GM18520 (cell line): ENCODE measurements at regions not wholly inside any gene's neighbourhood (a gene's known extent, or its start where the extent isn't known, plus 50 kb on each side); places are given as distances from the start of the nearest gene placed in this dataset.
"Not testable (repeated sequence)": the region's sequence is repeated elsewhere in the genome, so short reads cannot be mapped to it uniquely, and the experiment has no call there.

ENCODE experiments used
- ATAC-seq: cut with Tn5 transposase; IDR thresholded peaks from one replicate; pipeline ENCODE4 v1.9.1; 2021; ENCODE audit not compliant: unreplicated experiment

DNA sequence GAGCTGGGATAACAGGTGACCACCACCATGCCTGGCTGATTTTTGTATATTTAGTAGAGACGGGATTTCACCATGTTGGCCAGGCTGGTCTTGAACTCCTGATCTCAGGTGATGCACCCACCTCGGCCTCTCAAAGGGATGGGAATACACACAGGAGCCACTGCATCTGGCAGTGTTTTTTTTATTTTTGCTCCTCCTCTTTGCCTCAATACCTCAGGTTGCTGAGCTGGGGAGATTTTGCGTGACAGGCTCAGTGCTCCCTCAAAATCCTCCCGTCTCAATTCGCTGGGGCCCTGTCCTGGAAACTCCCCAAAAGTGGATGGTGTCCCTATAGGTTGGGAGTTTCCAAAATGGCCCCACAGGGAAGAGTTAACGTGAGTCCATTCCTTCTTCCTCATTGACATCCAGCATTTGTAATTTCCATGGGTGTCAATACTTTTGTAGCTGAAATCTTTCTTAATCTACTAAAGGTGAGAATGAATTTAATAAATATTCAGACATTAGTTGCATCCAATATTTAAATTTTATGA lies 71.8 kb downstream of the GGTLC2 start:
- ATAC-seq, result no peak

GRCh38 chr22:22717664-22718063 lies 73.2 kb downstream of the GGTLC2 start:
- ATAC-seq, result no peak

GRCh38 chr22:22720201-22720723 lies 75.8 kb downstream of the GGTLC2 start:
- ATAC-seq, result peak; percentile 41

- peak; percentile 58 for ATAC-seq
These were observed 76.4 kb downstream of the GGTLC2 start for GRCh38 chr22:22720724-22721261.

DNA sequence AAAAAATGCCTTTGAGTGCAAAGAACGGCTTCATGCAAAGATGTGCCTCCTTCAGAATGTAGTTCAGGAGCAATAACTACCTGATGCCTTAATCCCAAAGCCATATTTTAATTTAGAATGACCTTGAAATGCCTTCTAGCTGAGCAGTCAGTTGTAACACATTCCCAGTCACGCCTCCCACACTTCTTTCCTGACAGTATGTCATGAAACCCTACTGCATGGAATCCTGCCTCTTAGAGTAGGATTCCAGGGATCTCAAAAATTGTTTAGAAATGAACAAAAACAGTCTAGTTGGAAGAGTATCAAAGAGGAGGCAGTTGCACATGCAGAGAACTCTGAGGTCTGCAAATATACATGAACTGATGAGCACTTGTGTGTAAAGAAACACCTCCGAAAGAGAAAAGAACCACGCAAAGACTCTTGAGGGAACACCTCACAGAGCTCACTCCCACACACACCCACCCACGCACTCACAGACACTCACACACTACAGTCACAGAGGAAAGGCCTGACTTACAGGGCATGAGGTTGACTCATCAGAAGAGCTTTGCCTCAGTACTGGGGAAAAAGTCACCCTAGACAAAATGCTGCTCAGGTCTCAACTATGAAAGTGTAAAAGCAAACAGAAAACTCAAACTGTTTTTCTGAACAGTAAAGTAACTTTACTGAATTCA lies 77.4 kb downstream of the GGTLC2 start:
- no peak for ATAC-seq

- ATAC-seq, result no peak
These were observed 84.0 kb downstream of the GGTLC2 start for GRCh38 chr22:22728382-22728781.

DNA sequence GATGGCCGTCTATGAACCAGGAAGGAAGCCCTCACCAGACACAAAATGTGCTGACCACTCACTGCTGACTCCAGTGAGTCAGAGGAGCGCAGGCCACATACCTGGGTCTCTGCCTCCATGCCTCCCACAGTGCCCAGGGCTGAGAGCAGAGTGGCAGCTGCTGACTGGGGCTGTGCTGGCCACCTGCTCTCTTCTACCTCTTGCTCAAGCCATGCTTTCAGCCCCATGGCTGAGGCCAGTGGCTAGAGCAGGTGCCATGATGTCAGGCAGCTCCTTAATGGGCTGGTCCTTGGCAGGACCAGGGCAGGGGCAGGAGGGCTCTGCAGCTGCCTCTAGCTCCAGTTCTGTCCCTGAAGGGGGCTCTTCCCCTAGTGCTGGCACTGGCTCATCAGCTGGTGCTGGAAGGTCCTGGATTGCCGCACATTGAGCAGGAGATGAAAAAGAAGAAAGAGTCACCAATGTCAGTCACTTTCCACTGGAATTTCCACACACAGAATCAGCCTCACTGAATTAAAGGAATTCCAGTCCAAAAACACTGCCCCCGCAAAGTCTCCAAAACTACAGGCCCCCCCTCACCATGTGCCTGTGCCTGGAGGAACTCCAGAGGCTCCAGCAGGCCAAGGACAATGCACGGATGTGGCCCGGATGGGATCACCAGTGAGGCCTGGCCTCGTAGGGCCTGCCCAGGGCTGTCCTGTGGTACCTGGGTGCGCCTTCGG lies 86.4 kb downstream of the GGTLC2 start:
- ATAC-seq, result no peak

DNA sequence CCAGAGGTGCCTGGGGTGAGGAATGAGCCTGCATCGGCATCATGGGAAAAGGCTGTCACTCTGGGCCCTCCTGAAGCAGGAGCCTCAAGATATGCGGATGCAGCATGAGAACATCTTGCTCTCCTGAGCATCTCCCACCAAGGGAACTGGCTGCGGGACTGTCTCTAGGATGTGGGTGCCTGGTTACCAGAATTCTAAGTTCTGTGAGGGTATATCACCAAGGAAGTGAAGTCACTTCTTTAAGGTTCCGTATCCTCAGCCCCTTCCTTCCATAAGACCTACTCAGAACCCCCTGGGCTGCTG lies 86.9 kb downstream of the GGTLC2 start:
- ATAC-seq, result no peak

DNA sequence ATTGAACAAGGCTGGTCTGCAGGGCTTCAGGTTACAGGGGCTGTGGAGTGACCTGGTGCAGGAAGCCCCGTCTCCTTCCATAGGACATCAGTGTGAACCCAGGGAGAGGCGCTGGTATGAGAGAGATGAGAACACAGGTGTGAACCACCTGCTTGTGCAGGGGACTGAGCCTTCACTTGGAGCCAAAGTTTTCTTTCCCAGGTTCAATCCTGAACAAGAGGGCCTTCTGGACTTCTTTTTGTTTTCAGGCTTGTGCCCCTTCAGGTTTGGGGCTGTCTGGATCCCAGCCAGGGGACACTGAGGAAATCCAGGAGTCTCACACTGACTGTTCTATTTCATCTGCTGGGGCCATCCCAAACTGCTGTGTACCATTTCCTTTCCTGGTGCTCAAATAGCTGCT lies 88.6 kb downstream of the GGTLC2 start:
- ATAC-seq, result not testable (repeated sequence)

DNA sequence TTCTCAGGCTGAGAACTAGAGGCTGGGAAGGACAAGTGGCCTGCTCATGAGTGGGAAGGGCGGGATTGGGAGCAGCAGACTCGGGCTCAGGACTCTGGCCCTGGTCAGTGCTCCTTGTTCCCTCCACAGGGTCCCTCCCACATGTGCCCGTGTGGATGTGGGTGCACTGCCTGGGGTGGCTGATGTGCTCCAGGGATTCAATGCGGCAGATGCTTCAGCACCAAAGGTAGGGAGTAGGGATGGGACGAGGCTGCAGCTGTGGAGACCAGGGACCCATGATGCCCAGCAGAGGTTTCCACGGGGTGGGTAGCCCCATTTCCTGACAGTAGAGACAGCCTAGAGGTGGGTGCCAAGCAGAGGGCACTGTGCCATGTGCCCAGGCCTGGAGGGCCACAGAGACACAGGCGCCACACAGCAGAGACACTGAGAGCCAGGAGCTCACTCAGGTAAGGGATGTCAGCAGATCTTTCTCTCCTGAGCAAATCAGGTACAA lies 89.5 kb downstream of the GGTLC2 start:
- no peak for ATAC-seq

- not testable (repeated sequence) for ATAC-seq
These were observed 90.2 kb downstream of the GGTLC2 start for GRCh38 chr22:22734395-22735272.

DNA sequence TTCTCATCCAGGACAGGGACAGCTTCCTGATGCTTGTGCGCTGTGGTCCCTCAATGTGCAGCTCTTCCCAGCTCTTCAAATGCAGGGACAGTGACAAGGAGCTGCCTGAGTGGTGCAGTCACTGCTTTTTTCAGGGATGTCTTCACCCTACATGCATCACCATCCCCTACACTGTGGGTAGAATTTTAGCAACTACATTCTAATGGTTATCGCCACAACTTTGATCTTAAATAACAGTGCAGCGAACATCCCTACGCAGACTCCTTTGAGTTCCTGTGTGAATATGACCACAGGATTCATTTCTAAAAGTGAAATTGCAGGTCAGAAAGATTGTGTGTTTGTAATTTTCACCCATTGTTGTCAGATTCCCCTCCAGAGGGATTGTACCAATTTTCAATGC lies 90.9 kb downstream of the GGTLC2 start:
- ATAC-seq, result not testable (repeated sequence)

- ATAC-seq, result no peak
These were observed 91.5 kb downstream of the GGTLC2 start for GRCh38 chr22:22735695-22736611.

GRCh38 chr22:22737590-22737989 lies 93.2 kb downstream of the GGTLC2 start:
- no peak for ATAC-seq

DNA sequence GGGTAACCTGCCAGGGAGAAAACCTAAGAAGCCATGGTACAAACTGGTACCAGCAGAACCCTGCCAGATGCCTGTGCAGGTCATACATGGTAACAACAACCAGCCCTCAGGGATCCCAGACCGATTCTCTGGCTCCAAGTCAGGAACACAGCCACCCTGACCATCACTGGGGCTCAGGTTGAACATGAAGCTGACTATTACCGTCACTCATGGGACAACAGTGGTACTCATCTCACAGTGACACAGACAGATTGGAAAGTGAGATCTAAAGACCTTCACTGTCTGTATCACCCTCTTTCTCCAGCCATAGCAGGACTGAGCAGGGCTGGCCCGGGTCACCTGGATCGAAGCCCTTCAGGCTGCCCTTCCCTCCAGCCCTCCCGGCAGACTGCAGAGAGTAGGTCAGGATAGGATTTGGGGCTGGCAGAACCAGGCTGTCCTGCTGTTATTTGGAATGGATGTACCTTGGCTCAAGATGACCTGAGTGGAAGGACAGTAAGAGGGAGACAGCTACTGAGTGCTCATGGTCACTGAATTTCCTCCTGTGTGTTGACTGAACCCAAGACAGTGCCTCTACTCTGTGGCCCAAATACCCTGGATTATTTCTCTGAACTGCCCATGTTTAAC lies 94.7 kb downstream of the GGTLC2 start:
- ATAC-seq, result no peak

- no peak for ATAC-seq
These were observed 96.3 kb downstream of the GGTLC2 start for GRCh38 chr22:22740560-22741276.

DNA sequence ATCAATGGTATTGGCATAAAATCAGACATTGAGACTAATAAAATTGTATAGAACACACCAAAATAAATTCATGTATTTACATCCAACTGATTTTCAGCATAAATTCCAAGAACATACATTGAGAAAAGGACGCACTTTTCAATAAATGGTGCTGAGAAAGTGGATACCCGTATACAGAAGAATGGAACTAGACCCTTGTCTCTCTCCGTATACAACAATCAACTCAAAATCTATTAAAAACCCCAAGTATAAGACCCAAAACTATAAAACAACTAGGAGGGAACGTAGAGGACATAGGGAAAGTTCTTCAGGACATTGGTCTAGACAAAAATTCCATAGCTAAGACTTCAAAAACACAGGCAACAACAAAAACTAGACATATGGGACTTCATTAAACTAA lies 97.4 kb downstream of the GGTLC2 start:
- no peak for ATAC-seq

GRCh38 chr22:22742641-22743040 lies 98.2 kb downstream of the GGTLC2 start:
- ATAC-seq, result no peak
